PC-9 (cell line): ENCODE measurements at regions not wholly inside any gene's neighbourhood (a gene's known extent, or its start where the extent isn't known, plus 50 kb on each side); places are given as distances from the start of the nearest gene placed in this dataset.

Source experiments
- BruUV-seq: library from RNA; stranded (reverse); fragments of 400-500 nt; replicated peaks from 2 replicates; lab custom pipeline; 2021; lab: Mats Ljungman, UMichigan
- CTCF ChIA-PET: fragments of 300-600 bp; sonication (Branson Sonifier 250); formaldehyde crosslinking; loops from one replicate; lab custom pipeline; 2022; ENCODE audit warnings: antibody characterized with exemption; lab: Charles Lee
- POLR2A ChIA-PET: fragments of 300-600 bp; sonication (Branson Sonifier 250); formaldehyde crosslinking; loops from one replicate; lab custom pipeline; 2022; ENCODE audit warnings: antibody characterized with exemption; ENCODE audit not compliant: unreplicated experiment; lab: Charles Lee
- DNase-seq, 2 experiments: peaks; one replicate each; pipeline versions ENCODE4 v3.0.0 to v3.0.0-alpha.2; 2015 to 2022; ENCODE audit warnings: mixed read lengths in 1 of 2
- H2AFZ ChIP-seq: fragments of 200-600 bp; sonication (generic); 2 replicates; pipeline ENCODE4 v1.8.1; 2017; ENCODE audit warnings: antibody characterized with exemption
- H3F3A ChIP-seq: fragments of 200-600 bp; sonication (generic); 2 replicates; pipeline ENCODE4 v1.8.1; 2017; ENCODE audit warnings: antibody characterized with exemption, mild to moderate bottlenecking, low read depth; ENCODE audit not compliant: insufficient read depth
- H3K27ac ChIP-seq: fragments of 200-600 bp; sonication (generic); 2 replicates; pipeline ENCODE4 v1.6.1; 2016; ENCODE audit warnings: mixed run types
- H3K27me3 ChIP-seq: fragments of 200-600 bp; sonication (generic); 2 replicates; pipeline ENCODE4 v1.6.1; 2016; ENCODE audit warnings: low read depth, mixed run types; ENCODE audit not compliant: insufficient read depth
- H3K36me3 ChIP-seq: fragments of 200-600 bp; sonication (generic); 2 replicates; pipeline ENCODE4 v1.6.1; 2016; ENCODE audit warnings: low read depth, mixed run types
- H3K4me1 ChIP-seq: fragments of 200-600 bp; sonication (generic); replicated peaks from 2 replicates; pipeline ENCODE4 v1.6.1; 2016; ENCODE audit warnings: mixed run types; ENCODE audit not compliant: insufficient read depth
- H3K4me2 ChIP-seq: fragments of 200-600 bp; sonication (generic); 2 replicates; pipeline ENCODE4 v1.6.1; 2017; ENCODE audit warnings: mixed run types
- H3K4me3 ChIP-seq: fragments of 200-600 bp; sonication (generic); 2 replicates; pipeline ENCODE4 v1.6.1; 2016; ENCODE audit warnings: mixed run types
- H3K79me2 ChIP-seq: fragments of 200-600 bp; sonication (generic); 2 replicates; pipeline ENCODE4 v1.6.1; 2017; ENCODE audit warnings: low read depth, mixed run types
- H3K9me2 ChIP-seq: fragments of 200-600 bp; sonication (generic); 2 replicates; pipeline ENCODE4 v1.8.1; 2017; ENCODE audit warnings: mild to moderate bottlenecking; ENCODE audit not compliant: insufficient read depth
- H3K9me3 ChIP-seq: fragments of 200-600 bp; sonication (generic); 2 replicates; pipeline ENCODE4 v1.8.1; 2016; ENCODE audit warnings: low read depth; ENCODE audit not compliant: insufficient read depth
- H4K20me1 ChIP-seq: fragments of 200-600 bp; sonication (generic); 2 replicates; pipeline ENCODE4 v1.8.1; 2017; ENCODE audit not compliant: insufficient read depth
- CTCF ChIP-seq: fragments of 200-600 bp; sonication (generic); conservative IDR thresholded peaks from 2 replicates; pipeline ENCODE4 v1.6.1; 2017; ENCODE audit warnings: mixed run types, antibody characterized with exemption, mild to moderate bottlenecking, moderate library complexity
- EZH2 ChIP-seq: fragments of 200-600 bp; sonication (generic); IDR thresholded peaks from 2 replicates; pipeline ENCODE4 v1.8.0; 2017; ENCODE audit warnings: antibody characterized with exemption, low read depth
- intact Hi-C: fragments of 100-400 bp; cut with micrococcal nuclease; formaldehyde crosslinking; loops from one replicate; pipeline ENCODE4 v1.10.0; 2022; ENCODE audit not compliant: unreplicated experiment

GRCh38 chr6:34608321-34609091 is 52.4 kb upstream of the SPDEF start:
- Histone ChIP-seq H2AFZ (no peak overlapping the region), H4K20me1 (peaks cover 4% of the 10 kb centered on the region; the same call in 1 of the 2 replicates), H3K79me2 (peaks cover 43% of the 10 kb centered on the region), H3K9me3 (no peaks in the 10 kb centered on the region), H3K27ac (no peak overlapping the region), H3K4me1 (peaks cover 5% of the 10 kb centered on the region; the same call in 1 of the 2 replicates), H3K27me3 (no peaks in the 10 kb centered on the region), H3F3A (peaks cover 24% of the 10 kb centered on the region), H3K9me2 (no peaks in the 10 kb centered on the region), H3K4me2 (no peak overlapping the region), H3K36me3 (no peaks in the 10 kb centered on the region), H3K4me3 (no peak overlapping the region)
- no TSS peak for BruUV-seq
- TF ChIP-seq CTCF (no peak), EZH2 (no peak)
- DNase-seq = no peak
- CTCF ChIA-PET = interaction anchor here (0.6 to 1.6 kb wide), 8 partner anchors 81 to 445 kb away, joined by 3 to 17 read pairs (median 4); partner anchors contain the start of gene SMIM29
- intact Hi-C loops = loop anchor here (1.0 to 5.0 kb wide), 7 partner anchors 81 to 446 kb away; partner anchors contain the start of genes SMIM29 and SNRPC
- POLR2A ChIA-PET = interaction anchor here (0.6 kb wide), 1 partner anchor 957 kb away, joined by 9 read pairs; no protein-coding TSS in a partner anchor

- Histone ChIP-seq H3K4me1 (peaks cover 18% of the 10 kb centered on the region), H3K4me3 (no peak overlapping the region), H3K27me3 (no peaks in the 10 kb centered on the region), H3F3A (peaks cover 29% of the 10 kb centered on the region), H2AFZ (no peak overlapping the region), H3K79me2 (peaks cover 45% of the 10 kb centered on the region), H3K4me2 (no peak overlapping the region), H4K20me1 (peaks cover 8% of the 10 kb centered on the region), H3K27ac (no peak overlapping the region), H3K9me2 (no peaks in the 10 kb centered on the region), H3K36me3 (no peaks in the 10 kb centered on the region), H3K9me3 (no peaks in the 10 kb centered on the region)
- CTCF ChIA-PET = no interaction called here
- TF ChIP-seq EZH2 (no peak), CTCF (no peak)
- BruUV-seq = no TSS peak
- POLR2A ChIA-PET = no interaction called here
- DNase-seq = no peak
- intact Hi-C loops = loop anchor here (5.0 kb wide), 2 partner anchors 189 to 444 kb away; no protein-coding TSS in a partner anchor
Observed at GRCh38 chr6:34606477-34607265, 50.5 kb upstream of the SPDEF start.
